ENCODE measurements at regions not wholly inside any gene's neighbourhood (a gene's known extent, or its start where the extent isn't known, plus 50 kb on each side); places are given as distances from the start of the nearest gene placed in this dataset.

GRCh38 chr14:27387463-27387862, 789.6 kb upstream of the NOVA1 start:
- TF ChIP-seq POLR2A (IDR thresholded peaks at IDR 0.05) (no peak), CTCF (IDR thresholded peaks at IDR 0.05) (no peak)

All from thyroid gland (tissue), 4 donors.